ENCODE measurements at regions not wholly inside any gene's neighbourhood (a gene's known extent, or its start where the extent isn't known, plus 50 kb on each side); places are given as distances from the start of the nearest gene placed in this dataset.

GRCh38 chr4:178689926-178690325 lies 1247.7 kb upstream of the AGA start:
- TF ChIP-seq ZNF274 (IDR thresholded peaks at IDR 0.05; ENCODE audit: low read depth, low read length) (no peak), SUZ12 (IDR thresholded peaks at IDR 0.05; ENCODE audit: extremely low read depth, insufficient read depth, insufficient read length) (no peak)

Data from NT2/D1 (cell line).